ENCODE measurements at regions not wholly inside any gene's neighbourhood (a gene's known extent, or its start where the extent isn't known, plus 50 kb on each side); places are given as distances from the start of the nearest gene placed in this dataset.

DNA sequence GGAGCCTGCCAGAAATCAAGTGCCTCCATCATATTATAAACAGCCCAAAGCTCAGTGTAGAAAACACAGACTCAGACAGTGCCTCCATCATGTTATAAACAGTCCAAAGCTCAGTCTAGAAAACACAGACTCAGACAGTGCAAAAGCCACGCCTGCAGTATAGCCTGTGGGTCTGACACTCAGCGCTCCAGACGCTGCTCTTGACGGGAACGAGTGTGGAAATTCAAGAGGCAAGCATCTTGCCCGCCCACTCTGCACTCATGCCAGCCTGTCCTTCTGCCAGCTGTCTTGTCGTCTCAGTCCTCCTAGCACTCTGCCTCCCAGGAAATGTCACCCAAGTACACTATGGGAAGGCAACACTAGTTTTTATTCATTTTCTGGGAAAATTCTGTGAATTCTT, 274.2 kb upstream of the CDH4 start:
- no peak overlapping the region for H3K4ac ChIP-seq (ENCODE audit: low read depth, low read length)
- no peak overlapping the region for H3K56ac ChIP-seq (ENCODE audit: extremely low read depth, insufficient read depth, low read length)
- H3K79me1 ChIP-seq (ENCODE audit: low read depth in 1 of 2, low read length in 2 of 2): no peaks in the 10 kb centered on the region
- WGBS, 2 experiments (ENCODE audit: extremely low coverage in 2 of 2, insufficient read length in 1 of 2): 24% methylated on average over 5 of the region's 7 CpGs; no CpG with 5 or more reads in 1 of the 2 experiments
- no peak overlapping the region for H2BK15ac ChIP-seq (ENCODE audit: low read depth, low read length)
- H3K18ac ChIP-seq (ENCODE audit: low read depth, low read length): no peak overlapping the region
- no peak overlapping the region for H2AK9ac ChIP-seq (replicated peaks; ENCODE audit: low read depth, low read length, poor library complexity)
- H2BK120ac ChIP-seq (ENCODE audit: low read depth, low read length): no peak overlapping the region
- ChIA-PET POLR2A (ENCODE audit: unreplicated experiment) (no interaction called here), CTCF (no interaction called here)
- no peaks in the 10 kb centered on the region for H3K9me1 ChIP-seq (ENCODE audit: insufficient read depth, low read length)
- no peak overlapping the region for H3K23ac ChIP-seq (ENCODE audit: low read depth, low read length)
- dilution Hi-C loops (cut with HindIII; ENCODE audit: low sequenced_read_pairs, unreplicated experiment): no loop called here
- H3K9me3 ChIP-seq (ENCODE audit: control insufficient read depth, insufficient read depth, low read length): peaks cover 11% of the 10 kb centered on the region
- no peak overlapping the region for H2BK20ac ChIP-seq (ENCODE audit: low read depth, low read length)
- H3K27me3 ChIP-seq (ENCODE audit: control insufficient read depth, insufficient read depth, low read length): no peaks in the 10 kb centered on the region
- H3K4me1 ChIP-seq (ENCODE audit: control insufficient read depth, insufficient read depth, low read length): no peaks in the 10 kb centered on the region
- intact Hi-C loops (cut with micrococcal nuclease): no loop called here
- in situ Hi-C loops (cut with MboI; ENCODE audit: low sequenced_read_pairs): no loop called here
- DNase-seq (no peak), ATAC-seq (ENCODE audit: low read depth) (no peak)
- no peaks in the 10 kb centered on the region for H3K36me3 ChIP-seq (ENCODE audit: control insufficient read depth, insufficient read depth, low read length)
- H2BK5ac ChIP-seq (ENCODE audit: low read depth, low read length, poor library complexity, severe bottlenecking): no peak overlapping the region
- no TSS peak for BruUV-seq (replicated peaks)
- H4K91ac ChIP-seq (ENCODE audit: insufficient read depth, low read depth, low read length): no peak overlapping the region
- H3K27ac ChIP-seq (ENCODE audit: insufficient read depth, low read length): no peak overlapping the region
- H3K9ac ChIP-seq (ENCODE audit: low read depth, low read length): no peak overlapping the region
- no peak overlapping the region for H3K4me2 ChIP-seq (ENCODE audit: low read depth, low read length)
- TF ChIP-seq CEBPB (IDR thresholded peaks at IDR 0.05; ENCODE audit: low read depth, low read length) (no peak), SMC3 (IDR thresholded peaks at IDR 0.05; ENCODE audit: low read depth, low read length) (no peak), MAFK (IDR thresholded peaks at IDR 0.05; ENCODE audit: low read depth, low read length) (no peak), BHLHE40 (IDR thresholded peaks at IDR 0.05; ENCODE audit: low read depth, low read length) (no peak), MXI1 (IDR thresholded peaks at IDR 0.05; ENCODE audit: borderline replicate concordance, low read depth, low read length) (no peak), POLR2A (IDR thresholded peaks at IDR 0.05; ENCODE audit: low read depth, low read length) (no peak), CHD1 (IDR thresholded peaks at IDR 0.05; ENCODE audit: low read depth, low read length) (no peak), MAZ (IDR thresholded peaks at IDR 0.05; ENCODE audit: borderline replicate concordance, low read depth, low read length) (no peak)
- TF ChIP-seq, protein P1, sequence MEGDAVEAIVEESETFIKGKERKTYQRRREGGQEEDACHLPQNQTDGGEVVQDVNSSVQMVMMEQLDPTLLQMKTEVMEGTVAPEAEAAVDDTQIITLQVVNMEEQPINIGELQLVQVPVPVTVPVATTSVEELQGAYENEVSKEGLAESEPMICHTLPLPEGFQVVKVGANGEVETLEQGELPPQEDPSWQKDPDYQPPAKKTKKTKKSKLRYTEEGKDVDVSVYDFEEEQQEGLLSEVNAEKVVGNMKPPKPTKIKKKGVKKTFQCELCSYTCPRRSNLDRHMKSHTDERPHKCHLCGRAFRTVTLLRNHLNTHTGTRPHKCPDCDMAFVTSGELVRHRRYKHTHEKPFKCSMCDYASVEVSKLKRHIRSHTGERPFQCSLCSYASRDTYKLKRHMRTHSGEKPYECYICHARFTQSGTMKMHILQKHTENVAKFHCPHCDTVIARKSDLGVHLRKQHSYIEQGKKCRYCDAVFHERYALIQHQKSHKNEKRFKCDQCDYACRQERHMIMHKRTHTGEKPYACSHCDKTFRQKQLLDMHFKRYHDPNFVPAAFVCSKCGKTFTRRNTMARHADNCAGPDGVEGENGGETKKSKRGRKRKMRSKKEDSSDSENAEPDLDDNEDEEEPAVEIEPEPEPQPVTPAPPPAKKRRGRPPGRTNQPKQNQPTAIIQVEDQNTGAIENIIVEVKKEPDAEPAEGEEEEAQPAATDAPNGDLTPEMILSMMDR (conservative IDR thresholded peaks at IDR 0.05; ENCODE audit: low read depth, low read length): no peak
- TF ChIP-seq, protein P2, sequence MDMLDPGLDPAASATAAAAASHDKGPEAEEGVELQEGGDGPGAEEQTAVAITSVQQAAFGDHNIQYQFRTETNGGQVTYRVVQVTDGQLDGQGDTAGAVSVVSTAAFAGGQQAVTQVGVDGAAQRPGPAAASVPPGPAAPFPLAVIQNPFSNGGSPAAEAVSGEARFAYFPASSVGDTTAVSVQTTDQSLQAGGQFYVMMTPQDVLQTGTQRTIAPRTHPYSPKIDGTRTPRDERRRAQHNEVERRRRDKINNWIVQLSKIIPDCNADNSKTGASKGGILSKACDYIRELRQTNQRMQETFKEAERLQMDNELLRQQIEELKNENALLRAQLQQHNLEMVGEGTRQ (IDR thresholded peaks at IDR 0.05; ENCODE audit: low read depth, low read length): no peak
- TF ChIP-seq, protein P3, sequence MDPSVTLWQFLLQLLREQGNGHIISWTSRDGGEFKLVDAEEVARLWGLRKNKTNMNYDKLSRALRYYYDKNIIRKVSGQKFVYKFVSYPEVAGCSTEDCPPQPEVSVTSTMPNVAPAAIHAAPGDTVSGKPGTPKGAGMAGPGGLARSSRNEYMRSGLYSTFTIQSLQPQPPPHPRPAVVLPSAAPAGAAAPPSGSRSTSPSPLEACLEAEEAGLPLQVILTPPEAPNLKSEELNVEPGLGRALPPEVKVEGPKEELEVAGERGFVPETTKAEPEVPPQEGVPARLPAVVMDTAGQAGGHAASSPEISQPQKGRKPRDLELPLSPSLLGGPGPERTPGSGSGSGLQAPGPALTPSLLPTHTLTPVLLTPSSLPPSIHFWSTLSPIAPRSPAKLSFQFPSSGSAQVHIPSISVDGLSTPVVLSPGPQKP (IDR thresholded peaks at IDR 0.05; ENCODE audit: borderline replicate concordance, low read depth, low read length): no peak
- H2AFZ ChIP-seq (replicated peaks; ENCODE audit: low read length, poor library complexity): no peak overlapping the region
- no peaks in the 10 kb centered on the region for H4K20me1 ChIP-seq (ENCODE audit: insufficient read depth, low read length)
- H3K4me3 ChIP-seq (ENCODE audit: insufficient read depth, low read depth, low read length): no peak overlapping the region
- H4K5ac ChIP-seq (ENCODE audit: low read depth, low read length): no peak overlapping the region
- H3K14ac ChIP-seq (replicated peaks; ENCODE audit: low read depth, low read length): no peak overlapping the region
- no peak overlapping the region for H2AK5ac ChIP-seq (ENCODE audit: low read depth, low read length)
- H4K8ac ChIP-seq (ENCODE audit: low read depth in 2 of 2, low read length in 2 of 2): no peak overlapping the region
